Esophagus mucosa (tissue), 1 donor: ENCODE measurements at regions not wholly inside any gene's neighbourhood (a gene's known extent, or its start where the extent isn't known, plus 50 kb on each side); places are given as distances from the start of the nearest gene placed in this dataset.

Experiments used
- ATAC-seq: fragments of 200-7000 bp; cut with Tn5 transposase; one replicate; pipeline ENCODE4 v1.9.1; 2020
- donor health status: DM: yes; HTN: yes; CAD: no.

DNA sequence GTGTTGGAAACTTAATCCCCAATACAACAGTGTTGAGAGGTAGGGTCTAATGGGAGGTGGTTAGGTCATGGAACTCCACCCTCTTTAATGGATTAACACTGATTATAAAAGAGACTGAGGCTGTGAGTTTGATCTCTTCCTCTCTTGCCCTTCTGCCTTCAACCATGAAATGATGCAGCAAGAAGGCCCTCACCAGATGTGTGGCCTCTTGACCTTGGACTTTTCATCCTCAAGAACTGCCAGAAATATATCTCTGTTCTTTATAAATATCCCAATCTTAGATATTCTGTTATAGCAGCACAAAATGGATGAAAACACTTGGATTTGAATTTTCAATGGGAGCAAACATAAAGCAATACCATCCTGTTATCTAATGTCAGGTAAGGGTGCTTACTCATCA lies 67.6 kb downstream of the NMUR2 start:
- no peak for ATAC-seq

DNA sequence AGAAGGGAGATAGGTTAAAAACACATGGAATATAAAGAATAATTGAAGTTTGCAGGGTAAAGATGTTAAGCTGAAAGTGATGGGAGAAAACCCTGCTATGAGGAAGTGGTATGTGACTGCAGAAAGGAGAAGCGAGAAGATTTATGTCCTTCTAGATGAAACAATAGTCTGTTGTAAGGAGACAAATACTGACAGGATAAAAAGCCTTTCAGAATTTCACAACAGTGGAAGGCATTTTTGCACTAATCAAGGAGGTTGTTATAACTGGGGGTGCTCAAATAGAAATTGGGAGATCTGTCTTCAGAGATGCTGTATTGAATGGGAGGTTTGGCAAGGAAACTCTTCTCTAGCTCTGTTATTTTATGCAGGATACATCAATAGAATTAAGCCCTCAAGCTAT lies 69.6 kb downstream of the NMUR2 start:
- ATAC-seq, result no peak

DNA sequence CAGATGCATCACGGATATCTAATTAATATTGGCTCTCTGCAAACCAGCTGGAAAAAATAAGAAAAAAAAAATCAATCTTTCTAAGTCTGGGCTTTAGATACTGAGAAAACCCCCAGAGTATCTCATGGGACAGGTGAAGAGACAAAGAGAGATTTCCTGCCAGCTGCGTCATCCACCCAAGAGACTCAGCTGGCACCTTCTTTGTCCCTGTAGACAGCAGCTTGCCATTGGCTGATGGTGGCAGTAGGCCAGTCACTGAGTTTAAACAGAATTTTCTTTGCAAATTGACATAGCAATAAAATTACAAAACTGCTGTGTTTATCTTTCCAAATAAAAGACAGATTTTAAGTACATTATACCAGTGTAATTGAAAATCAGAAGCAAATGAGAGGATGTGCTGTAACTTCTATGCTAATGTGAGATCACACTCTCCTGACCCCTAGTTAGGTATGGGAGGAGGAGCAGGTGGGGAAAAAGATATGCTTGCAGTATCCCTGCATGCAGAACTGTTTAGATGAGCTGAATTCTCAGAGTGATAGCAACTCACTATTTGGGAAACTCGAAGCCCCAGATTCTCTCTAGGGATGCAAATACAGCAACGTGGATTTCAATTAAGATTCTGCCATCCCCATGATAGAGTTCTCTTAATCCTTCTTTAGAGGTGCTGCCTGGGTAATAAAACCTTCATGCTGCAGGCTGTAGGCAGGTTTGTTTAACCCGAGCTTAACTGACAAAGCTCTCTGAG lies 72.2 kb downstream of the NMUR2 start:
- no peak for ATAC-seq

DNA sequence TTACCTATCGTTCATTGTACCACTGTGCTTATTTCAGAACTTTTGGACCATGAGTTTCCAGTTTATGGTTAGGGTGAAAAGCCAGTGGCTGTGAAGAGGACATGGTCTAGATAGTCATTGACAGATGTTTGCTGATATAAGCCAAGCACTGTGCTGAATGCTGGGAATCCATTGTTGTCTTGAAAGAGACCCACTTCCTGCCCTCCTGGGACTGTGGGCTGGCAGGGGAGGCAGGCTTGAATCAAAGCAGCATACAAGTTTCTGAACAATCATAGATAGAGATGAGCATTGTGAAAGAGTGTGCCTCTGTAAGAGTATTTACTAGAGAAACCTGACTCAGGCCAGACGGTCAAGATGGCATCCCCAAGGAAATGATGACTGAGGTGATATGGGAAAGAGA lies 73.4 kb downstream of the NMUR2 start:
- no peak for ATAC-seq

DNA sequence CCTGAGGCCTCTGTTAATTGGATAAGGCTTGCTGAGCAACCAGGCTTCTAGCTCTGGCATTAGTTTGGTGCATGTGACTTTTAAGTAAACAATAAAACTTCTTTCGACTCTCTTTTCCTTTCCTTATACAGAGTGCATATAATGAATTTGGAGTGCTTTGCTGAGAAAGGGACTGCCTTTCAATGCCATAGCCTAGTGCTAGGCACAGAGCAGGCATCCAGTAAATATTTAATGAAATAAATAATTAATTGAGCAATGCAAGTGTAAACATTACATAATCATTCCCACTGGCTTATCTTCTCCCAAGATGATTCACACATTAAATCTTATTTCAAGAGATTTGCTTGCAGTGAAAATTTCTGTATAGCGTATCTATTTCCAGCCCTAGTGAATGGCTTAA lies 74.1 kb downstream of the NMUR2 start:
- ATAC-seq, result no peak

DNA sequence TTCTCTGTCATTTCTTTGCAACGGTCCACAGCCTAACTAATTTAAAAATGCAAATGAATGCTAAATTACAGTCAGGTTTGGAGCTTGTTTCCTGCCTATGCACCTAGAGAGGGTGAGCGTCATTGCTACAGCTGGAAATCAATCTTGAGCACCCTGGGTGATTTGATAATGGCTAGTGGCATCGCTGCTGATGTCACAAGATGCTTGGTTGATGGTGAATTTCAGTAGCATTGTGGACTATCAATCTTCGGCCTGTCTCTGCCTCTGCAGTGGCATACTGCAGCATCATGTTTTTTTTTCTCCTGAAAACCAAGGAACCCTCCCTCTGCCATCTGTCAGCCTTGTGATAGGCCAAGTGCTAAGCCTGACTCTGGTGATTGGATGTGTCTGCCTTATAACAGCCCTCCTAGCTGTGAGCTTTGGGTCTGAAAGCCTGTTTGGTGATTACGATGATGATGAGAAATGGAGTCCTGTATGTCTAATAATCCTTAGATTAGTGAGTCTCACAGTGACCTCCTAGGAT lies 75.3 kb downstream of the NMUR2 start:
- ATAC-seq, result no peak

DNA sequence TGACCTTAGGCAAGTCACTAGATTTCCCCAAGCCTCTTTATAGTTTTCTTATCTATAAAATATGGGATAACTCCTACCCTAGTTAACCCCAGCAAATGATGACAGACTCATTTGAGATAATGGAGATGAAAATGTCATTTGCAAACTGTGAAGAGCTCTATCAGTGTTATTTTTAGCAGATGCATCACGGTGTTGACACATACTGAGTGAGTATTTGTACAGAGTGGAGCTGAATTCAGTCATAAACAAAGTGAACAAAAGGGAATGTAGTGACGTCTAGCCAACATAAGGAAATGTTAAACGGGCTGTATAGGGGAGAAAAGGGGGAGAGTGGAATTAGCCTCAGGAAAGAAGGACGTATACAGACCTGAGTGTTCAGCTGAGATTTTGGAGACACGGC lies 75.9 kb downstream of the NMUR2 start:
- no peak for ATAC-seq

DNA sequence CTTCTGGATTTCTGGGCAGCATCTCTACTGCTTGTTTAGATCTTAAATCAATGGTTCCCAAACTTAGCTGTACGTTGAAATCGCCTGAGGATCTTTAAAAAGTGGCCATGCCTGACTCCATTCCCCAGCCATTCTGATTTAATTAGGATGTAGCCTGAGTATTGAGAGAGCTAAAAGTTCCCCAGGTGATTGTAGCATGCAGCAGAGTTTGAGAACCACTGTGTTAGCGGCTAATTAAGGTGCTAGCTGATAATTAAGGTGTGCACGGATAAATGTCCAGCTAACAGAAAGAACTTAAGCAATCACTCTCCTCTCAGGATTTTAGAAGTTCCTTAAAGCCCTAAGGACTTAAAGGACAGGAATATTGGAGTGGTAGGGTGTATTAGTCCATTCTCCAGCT lies 89.1 kb downstream of the NMUR2 start:
- ATAC-seq, result no peak

DNA sequence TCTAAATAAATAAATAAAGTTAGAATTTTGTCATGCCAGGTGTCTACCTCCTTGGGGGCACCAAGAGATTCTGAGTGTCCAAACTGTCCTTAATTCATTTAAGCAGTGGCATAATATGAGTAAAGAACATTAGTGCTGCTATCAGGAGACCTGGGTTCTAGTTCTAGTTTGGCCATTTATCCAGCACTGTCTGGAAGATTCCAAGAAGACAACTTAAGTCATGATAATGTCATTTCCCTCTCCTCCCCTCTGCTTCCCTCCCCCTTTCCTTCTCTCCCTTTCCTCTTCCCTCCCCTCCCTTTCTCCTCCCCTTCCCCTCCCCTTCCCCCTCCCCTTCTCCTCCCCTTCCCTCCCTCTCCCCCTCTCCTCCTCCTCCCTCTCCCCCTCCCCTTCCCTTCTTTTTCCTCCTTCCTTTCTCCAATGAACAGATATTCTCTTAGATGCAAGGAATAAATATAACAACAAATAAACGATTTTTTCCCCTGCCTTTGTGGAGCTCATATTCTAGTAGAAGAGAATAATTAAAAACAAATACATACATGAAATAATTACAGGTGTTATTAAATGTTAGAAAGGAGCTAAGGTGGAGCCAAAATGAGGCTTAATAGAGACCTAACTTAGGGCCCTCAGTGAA lies 90.8 kb downstream of the NMUR2 start:
- ATAC-seq, result no peak

DNA sequence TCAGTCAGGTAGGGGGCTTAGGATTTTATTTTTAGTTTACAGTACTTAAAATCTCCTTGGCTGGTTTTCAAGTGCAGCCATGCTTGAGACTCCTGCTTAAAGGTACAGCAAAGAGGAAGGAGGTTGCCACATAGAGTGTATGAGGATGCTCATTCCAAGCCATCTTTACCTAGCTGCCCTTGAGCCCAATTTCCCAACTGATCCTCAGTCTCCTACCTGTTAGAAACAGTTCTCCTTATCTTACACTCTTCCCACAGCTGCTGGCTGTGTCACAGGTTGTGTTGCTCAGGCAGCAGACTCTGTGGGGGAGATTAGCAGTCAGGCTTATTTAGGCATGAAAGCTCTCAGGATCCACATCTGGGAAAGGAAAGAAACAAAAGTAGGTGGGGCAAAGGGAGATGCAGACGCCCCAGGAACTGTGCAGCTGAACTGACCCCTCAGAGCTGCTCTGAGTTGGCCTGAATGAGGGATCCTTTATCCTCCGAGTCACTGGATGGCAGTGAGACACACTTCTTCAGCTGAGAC lies 95.1 kb downstream of the NMUR2 start:
- ATAC-seq, result no peak

DNA sequence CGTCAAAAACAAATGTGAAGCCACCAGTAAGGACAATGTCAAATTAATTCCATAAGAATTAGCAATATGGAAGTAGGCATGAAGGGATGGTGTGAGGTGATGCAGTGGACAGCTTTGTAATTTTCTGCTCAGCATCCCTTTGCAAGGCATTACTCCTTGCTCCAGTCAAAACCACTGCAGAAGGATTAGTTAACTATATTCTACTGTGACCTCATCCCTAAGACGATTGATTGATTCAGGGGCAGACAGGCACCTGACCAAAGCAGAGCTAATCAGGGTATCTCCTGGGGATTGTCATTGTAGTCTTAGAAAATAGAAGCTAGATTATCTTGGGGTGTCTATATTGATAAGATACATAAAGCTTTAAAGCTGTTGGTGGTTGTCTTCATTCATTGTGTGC lies 98.7 kb downstream of the NMUR2 start:
- no peak for ATAC-seq

DNA sequence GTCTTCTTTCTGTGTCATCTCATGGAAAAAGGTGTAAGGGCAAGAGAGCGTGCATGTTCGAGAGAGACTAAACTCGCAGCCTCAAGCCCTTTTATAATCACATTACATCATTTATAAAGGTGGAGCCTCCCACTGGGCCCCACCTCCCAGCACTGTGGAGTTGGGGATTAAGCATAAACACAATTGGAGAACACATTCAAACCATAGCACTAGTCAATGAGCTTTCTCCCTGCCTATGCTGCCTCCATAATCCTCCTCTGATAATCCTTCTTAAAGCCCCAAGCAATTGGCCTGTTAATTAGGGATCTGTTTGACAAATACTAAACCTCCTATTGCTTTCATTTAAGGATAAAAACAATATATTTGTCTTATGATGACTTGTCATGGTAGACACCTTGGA lies 99.6 kb downstream of the NMUR2 start:
- ATAC-seq, result no peak

DNA sequence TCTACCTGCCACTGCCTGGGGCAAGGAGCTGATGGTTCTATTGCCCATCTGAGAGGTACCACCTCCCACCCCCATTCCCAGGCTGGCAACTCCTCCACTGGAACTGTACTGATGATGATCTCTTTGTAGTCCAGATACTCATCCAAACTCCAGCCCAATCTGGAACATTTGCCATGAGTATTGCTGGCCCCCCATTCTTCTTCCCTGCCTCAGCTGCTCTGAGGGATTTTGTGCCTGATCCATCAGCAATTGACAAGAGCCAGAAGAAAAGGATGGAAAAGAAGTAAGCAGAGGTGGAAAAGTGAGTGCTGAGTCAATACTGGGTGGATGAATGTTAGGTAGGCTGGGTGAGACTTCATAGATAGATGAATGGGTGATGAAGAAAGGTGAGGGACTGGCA lies 101.2 kb downstream of the NMUR2 start:
- no peak for ATAC-seq

DNA sequence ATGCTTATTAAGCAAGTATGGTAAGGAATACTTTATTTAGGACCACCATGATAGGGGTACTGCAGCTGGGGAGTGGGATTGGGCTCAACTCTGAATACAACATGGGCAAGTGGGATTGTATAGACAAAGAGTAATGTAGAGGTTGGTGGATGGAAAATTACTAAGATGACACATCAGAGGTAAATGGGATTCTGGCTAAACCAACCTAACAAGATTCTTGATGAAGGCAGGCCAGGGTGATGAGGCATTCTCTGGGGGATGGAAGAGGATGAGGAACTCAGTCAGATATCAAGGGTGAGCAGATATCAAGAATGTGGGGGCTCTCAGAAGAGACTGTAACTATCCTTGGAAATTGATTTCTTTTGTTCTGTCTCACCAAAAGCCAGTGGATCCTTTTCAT lies 107.2 kb downstream of the NMUR2 start:
- no peak for ATAC-seq

DNA sequence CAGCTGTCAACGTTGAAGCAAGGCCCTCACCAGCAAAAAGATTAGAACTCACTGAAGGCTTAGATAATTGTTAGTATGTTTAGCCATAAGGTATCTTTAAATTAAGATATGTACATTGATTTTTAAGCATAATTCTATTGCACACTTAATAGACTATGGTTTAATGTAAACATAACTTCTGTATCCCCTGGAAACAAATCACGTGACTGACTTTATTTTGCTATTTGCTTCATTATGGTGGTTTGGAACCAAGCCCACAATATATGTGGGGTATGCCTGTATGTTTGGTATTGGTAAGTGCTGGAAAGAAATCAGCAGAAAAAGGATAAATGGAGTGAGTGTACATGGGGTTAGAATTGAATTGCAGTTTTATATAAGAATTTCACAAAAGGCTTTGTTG lies 111.9 kb downstream of the NMUR2 start:
- ATAC-seq, result no peak

DNA sequence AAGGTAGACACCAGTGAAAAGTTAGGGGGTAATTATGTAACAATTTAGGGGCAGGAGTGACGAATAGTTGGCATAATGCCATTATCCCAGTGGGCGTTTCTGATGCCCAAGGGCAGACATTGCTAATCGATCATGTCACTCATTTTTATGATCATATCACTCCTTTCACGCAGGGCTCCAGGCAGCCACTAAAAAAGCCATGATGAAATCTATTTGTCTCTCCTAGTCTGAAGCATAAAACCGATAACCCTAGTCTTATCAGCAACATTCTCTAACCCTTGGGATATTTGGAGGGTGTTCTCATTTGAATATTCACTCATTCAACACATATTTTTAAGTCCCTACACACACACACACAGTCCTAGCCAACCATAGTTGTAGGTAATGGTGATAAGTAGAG lies 114.9 kb downstream of the NMUR2 start:
- no peak for ATAC-seq

DNA sequence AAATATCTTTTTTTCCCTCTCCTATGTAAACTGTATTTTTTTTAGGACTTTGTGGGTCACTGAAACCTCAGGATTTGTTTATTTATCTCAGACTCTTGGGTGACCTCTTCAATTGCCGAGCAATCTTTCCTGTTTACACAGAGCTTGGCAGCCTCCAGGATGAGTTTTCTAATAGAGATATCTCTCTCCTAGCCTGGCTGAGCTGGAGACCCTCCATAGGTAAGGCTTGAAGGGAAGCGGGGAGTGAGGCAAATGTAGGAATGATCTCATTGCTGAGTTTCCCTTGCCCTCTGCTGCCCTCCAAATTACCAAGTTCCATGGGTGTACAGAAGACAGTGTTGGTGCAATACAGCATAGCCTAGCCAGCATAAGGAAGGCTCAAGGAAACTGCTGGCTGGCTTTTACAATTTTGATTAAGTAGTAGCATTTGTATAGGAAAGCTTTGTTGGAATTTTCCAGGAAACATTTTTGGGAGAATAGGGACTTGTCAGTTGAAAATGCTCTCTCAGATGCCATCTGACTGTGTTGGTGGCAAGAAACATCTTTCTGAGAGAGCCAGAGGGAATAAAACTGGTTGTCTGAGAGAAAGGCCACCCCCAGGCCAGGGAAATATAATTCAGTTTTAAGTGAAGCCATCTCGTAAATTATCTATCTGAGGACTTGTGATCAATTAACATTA lies 116.0 kb downstream of the NMUR2 start:
- no peak for ATAC-seq

DNA sequence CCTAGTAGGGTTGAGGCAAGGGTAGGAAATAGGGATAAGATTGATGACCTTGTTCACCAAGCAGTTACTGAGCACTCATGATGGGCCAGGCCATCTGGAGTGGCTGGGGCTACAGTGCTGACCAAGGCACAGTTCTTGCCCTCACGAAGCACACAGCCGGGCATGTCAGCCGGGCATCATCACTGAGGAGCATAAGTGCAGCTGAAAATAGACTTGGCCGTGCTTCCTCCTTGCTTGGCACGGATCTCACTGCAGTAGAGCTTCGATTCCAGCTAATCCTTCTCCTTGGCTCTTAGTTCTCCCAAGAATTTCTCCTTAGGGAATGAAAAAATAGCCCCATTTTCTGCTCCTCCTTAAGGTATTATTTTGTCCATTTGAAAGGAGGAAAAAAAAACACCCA lies 116.6 kb downstream of the NMUR2 start:
- ATAC-seq, result no peak

DNA sequence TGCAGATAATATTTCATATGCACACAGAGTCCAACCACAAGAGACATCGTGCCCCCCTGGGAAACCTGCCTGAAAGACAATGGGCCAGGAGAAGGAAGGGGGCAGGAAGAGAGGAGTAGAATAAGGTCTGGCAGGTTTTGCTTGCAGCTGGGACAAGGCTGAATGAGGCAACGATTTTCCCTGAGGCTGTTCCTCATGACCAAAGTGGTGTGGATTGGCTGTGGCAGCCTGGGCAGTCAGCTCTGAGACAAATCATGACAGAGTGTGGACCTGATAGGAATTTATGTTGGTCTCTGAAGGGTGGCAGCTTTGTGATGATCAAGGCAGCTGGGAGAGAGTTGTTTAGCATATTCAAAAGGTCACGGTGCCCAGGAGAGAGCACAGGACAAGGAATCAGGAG lies 119.3 kb downstream of the NMUR2 start:
- no peak for ATAC-seq

DNA sequence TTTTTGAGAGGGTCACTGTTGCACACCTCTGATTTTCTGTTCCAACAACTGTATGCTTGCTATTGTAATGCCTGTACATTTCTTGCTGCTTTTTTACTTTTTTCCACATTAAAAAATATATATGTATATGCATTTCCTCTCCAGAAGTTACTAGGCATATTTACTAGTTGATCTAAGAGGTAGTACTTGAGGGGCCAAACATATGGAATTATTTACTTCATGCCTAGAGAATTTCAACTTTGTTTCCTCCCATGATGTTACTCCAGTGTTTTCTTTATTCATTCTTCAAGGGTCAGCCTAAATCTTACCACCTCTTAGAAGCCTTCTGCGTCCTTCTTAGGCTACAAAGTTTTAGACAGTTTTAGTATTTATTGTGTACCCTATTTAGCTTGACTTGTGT lies 122.7 kb downstream of the NMUR2 start:
- no peak for ATAC-seq

DNA sequence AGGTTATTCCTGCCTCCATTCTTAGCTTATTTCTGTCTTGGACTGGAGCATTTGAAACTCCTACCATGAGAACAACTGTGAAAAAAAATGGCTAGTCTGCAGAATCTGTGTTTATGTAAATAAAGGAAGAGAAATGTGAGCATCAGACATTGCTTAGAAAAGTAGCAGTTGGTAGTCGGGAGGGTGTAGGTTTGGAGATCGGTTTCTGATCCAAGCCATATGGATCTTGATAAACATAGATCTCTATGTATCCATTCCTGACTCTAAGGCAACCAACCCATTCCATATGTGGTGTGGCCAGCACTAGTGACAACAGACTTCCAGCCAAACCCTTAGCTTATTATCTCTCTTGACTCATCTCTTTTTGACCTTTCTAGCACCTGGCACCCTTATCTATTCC lies 127.1 kb downstream of the NMUR2 start:
- ATAC-seq, result no peak

DNA sequence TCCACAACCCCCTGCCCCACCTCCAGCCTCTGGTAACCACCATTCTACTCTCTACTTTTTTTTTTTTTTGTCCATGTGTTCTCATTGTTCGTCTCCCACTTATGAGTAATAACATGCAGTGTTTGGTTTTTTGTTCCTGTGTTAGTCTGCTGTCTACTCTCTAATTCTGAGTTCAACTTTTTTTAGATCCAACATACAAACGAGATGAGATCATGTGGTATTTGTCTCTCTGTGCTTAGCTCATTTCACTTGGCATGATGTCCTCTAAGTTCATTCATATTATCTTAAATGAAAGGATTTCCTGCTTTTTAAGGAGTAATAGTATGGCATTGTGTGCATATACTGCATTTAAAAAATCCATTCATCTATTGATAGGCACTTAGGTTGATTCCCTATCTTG lies 130.9 kb downstream of the NMUR2 start:
- no peak for ATAC-seq

DNA sequence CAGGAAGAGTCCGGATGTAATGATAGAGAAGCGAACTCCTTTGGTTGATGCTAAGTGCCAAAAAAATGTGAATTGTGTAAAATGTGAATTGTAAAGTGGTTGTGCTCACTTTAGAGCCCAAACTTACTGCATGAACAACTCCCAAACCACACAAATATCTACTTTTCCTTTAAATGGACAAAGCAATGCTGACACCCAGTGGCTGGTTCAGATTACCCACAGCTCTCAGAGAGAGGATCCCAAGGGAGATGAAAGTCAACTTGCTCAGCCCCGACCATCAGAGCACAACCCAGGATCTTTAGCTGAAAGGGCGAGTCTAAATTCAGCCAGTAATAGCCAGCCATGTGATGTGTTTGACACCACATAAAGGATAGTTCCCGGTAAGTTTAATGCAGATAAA lies 133.7 kb downstream of the NMUR2 start:
- ATAC-seq, result no peak

DNA sequence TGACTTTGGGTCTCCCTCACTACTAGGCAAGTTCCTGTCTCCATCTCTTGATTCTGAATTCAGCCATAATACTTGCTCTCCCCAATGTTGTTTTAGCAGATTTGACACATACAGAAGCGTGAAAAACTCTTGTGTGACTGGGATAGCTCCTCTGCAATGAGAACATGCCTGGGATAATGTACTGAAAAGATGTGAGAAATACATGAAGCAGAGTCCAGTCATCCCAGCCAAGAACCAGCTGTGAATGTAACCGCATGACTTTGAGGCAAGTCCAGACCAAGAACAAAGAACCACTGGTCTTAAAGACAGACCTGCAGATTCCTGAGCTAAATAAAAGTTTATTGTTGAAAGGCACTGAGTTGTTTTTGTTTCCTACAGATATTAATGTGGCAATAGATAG lies 135.0 kb downstream of the NMUR2 start:
- ATAC-seq, result no peak
